ENCODE measurements at regions not wholly inside any gene's neighbourhood (a gene's known extent, or its start where the extent isn't known, plus 50 kb on each side); places are given as distances from the start of the nearest gene placed in this dataset.
"Not testable (repeated sequence)": the region's sequence is repeated elsewhere in the genome, so short reads cannot be mapped to it uniquely, and the experiment has no call there.

- Histone ChIP-seq H2AFZ (ENCODE audit: low read length) (no peak overlapping the region), H4K20me1 (ENCODE audit: insufficient read depth, low read length, poor library complexity, severe bottlenecking) (no peaks in the 10 kb centered on the region), H3K9ac (ENCODE audit: low read depth, low read length, poor library complexity, severe bottlenecking) (no peak overlapping the region), H3F3A (ENCODE audit: low read depth) (no peaks in the 10 kb centered on the region), H3K4me2 (ENCODE audit: low read depth, low read length, poor library complexity, severe bottlenecking) (no peak overlapping the region), H3K4me1 (ENCODE audit: insufficient read depth, low read length, poor library complexity, severe bottlenecking) (no peaks in the 10 kb centered on the region), H3K9me3 (ENCODE audit: insufficient read depth, low read depth, low read length) (no peaks in the 10 kb centered on the region), H3K36me3 (ENCODE audit: insufficient read depth, low read length) (no peaks in the 10 kb centered on the region), H3K27me3 (ENCODE audit: insufficient read depth, low read length, poor library complexity, severe bottlenecking) (no peaks in the 10 kb centered on the region), H3K79me2 (ENCODE audit: insufficient read depth, low read length) (no peaks in the 10 kb centered on the region), H3K4me3 (ENCODE audit: low read length, poor library complexity, severe bottlenecking) (no peak overlapping the region), H3K9me2 (replicated peaks; ENCODE audit: low read depth, low read length) (no peaks in the 10 kb centered on the region)
- no peak for TF ChIP-seq CTCF (conservative IDR thresholded peaks at IDR 0.05; ENCODE audit: low read length)
- TF ChIP-seq EZH2phosphoT487 (IDR thresholded peaks at IDR 0.05; ENCODE audit: borderline replicate concordance), result no peak
Measured at GRCh38 chr4:42761804-42762203, 104.9 kb upstream of the ATP8A1 start.

- H3K27me3 ChIP-seq (ENCODE audit: insufficient read depth, low read length, poor library complexity, severe bottlenecking); H3F3A ChIP-seq (ENCODE audit: low read depth); H2AFZ ChIP-seq (ENCODE audit: low read length); H3K36me3 ChIP-seq (ENCODE audit: insufficient read depth, low read length); H3K4me2 ChIP-seq (ENCODE audit: low read depth, low read length, poor library complexity, severe bottlenecking); H3K9me3 ChIP-seq (ENCODE audit: insufficient read depth, low read depth, low read length); H3K4me1 ChIP-seq (ENCODE audit: insufficient read depth, low read length, poor library complexity, severe bottlenecking); H3K9me2 ChIP-seq (replicated peaks; ENCODE audit: low read depth, low read length); H3K79me2 ChIP-seq (ENCODE audit: insufficient read depth, low read length); H3K4me3 ChIP-seq (ENCODE audit: low read length, poor library complexity, severe bottlenecking); H4K20me1 ChIP-seq (ENCODE audit: insufficient read depth, low read length, poor library complexity, severe bottlenecking); H3K9ac ChIP-seq (ENCODE audit: low read depth, low read length, poor library complexity, severe bottlenecking): not testable (repeated sequence)
Measured at GRCh38 chr4:42754965-42755364, 98.1 kb upstream of the ATP8A1 start.

GRCh38 chr4:42751587-42751986, 94.7 kb upstream of the ATP8A1 start:
- no peak for TF ChIP-seq CTCF (conservative IDR thresholded peaks at IDR 0.05; ENCODE audit: low read length)
- no peak for TF ChIP-seq EZH2phosphoT487 (IDR thresholded peaks at IDR 0.05; ENCODE audit: borderline replicate concordance)

GRCh38 chr4:42750856-42751255, 94.0 kb upstream of the ATP8A1 start:
- no peak overlapping the region for H3K9ac ChIP-seq (ENCODE audit: low read depth, low read length, poor library complexity, severe bottlenecking)
- TF ChIP-seq CTCF (conservative IDR thresholded peaks at IDR 0.05; ENCODE audit: low read length) (no peak), EZH2phosphoT487 (IDR thresholded peaks at IDR 0.05; ENCODE audit: borderline replicate concordance) (no peak)
- H2AFZ ChIP-seq (ENCODE audit: low read length), result peak overlapping the region; percentile 27; the same call in 1 of the 2 replicates
- no peaks in the 10 kb centered on the region for H3K9me2 ChIP-seq (replicated peaks; ENCODE audit: low read depth, low read length)
- H3K4me3 ChIP-seq (ENCODE audit: low read length, poor library complexity, severe bottlenecking), result no peak overlapping the region
- no peaks in the 10 kb centered on the region for H3K9me3 ChIP-seq (ENCODE audit: insufficient read depth, low read depth, low read length)
- no peak overlapping the region for H3K4me2 ChIP-seq (ENCODE audit: low read depth, low read length, poor library complexity, severe bottlenecking)
- H4K20me1 ChIP-seq (ENCODE audit: insufficient read depth, low read length, poor library complexity, severe bottlenecking), result no peaks in the 10 kb centered on the region
- H3K27me3 ChIP-seq (ENCODE audit: insufficient read depth, low read length, poor library complexity, severe bottlenecking), result no peaks in the 10 kb centered on the region
- H3F3A ChIP-seq (ENCODE audit: low read depth), result no peaks in the 10 kb centered on the region
- H3K4me1 ChIP-seq (ENCODE audit: insufficient read depth, low read length, poor library complexity, severe bottlenecking), result no peaks in the 10 kb centered on the region
- no peaks in the 10 kb centered on the region for H3K79me2 ChIP-seq (ENCODE audit: insufficient read depth, low read length)
- no peaks in the 10 kb centered on the region for H3K36me3 ChIP-seq (ENCODE audit: insufficient read depth, low read length)

More at GRCh38 chr4:42751587-42751986, 94.7 kb upstream of the ATP8A1 start:
- Histone ChIP-seq H3K27me3 (ENCODE audit: insufficient read depth, low read length, poor library complexity, severe bottlenecking) (no peaks in the 10 kb centered on the region), H3K36me3 (ENCODE audit: insufficient read depth, low read length) (no peaks in the 10 kb centered on the region), H3K4me1 (ENCODE audit: insufficient read depth, low read length, poor library complexity, severe bottlenecking) (no peaks in the 10 kb centered on the region), H3K9me3 (ENCODE audit: insufficient read depth, low read depth, low read length) (no peaks in the 10 kb centered on the region), H3K9me2 (replicated peaks; ENCODE audit: low read depth, low read length) (no peaks in the 10 kb centered on the region), H2AFZ (ENCODE audit: low read length) (no peak overlapping the region), H3K4me3 (ENCODE audit: low read length, poor library complexity, severe bottlenecking) (no peak overlapping the region), H4K20me1 (ENCODE audit: insufficient read depth, low read length, poor library complexity, severe bottlenecking) (no peaks in the 10 kb centered on the region), H3K79me2 (ENCODE audit: insufficient read depth, low read length) (no peaks in the 10 kb centered on the region), H3F3A (ENCODE audit: low read depth) (no peaks in the 10 kb centered on the region), H3K9ac (ENCODE audit: low read depth, low read length, poor library complexity, severe bottlenecking) (no peak overlapping the region), H3K4me2 (ENCODE audit: low read depth, low read length, poor library complexity, severe bottlenecking) (no peak overlapping the region)
